ENCODE measurements at regions not wholly inside any gene's neighbourhood (a gene's known extent, or its start where the extent isn't known, plus 50 kb on each side); places are given as distances from the start of the nearest gene placed in this dataset.

DNA sequence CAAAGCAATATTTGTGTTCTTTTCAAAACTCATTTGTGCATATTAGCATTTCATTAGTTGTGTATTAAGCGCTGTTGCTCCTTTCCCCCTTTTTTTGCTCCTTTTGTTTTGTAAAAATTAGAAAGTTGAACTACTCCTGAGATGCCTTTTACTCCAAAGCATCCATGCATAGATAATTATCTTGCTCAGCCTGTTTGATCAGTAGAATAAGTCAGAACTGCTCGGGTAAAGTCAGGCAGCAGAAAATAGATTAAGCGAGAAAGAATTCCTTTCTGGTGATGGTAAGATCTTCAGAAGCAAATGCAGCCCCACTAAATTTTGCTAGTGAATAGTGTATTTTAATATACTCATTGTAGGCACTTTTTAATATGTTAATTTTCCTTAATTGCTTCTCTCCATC lies 227.1 kb downstream of the TEX36 start:
- no peaks in the 10 kb centered on the region for H3K27me3 ChIP-seq (ENCODE audit: insufficient read depth)
- no peak overlapping the region for H3K9ac ChIP-seq
- no peaks in the 10 kb centered on the region for H3K9me2 ChIP-seq
- H3K4me1 ChIP-seq (ENCODE audit: control insufficient read depth in 1 of 2, insufficient read depth in 2 of 2, low read depth in 1 of 2, low read length in 1 of 2) = no peaks in the 10 kb centered on the region; a peak in 2 of 4 replicates
- WGBS (ENCODE audit: low lambda C conversion rate) = 13% methylated on average over 3 of the region's 3 CpGs
- H3F3A ChIP-seq (replicated peaks; ENCODE audit: insufficient read depth) = no peaks in the 10 kb centered on the region
- H3K79me2 ChIP-seq (ENCODE audit: insufficient read depth) = no peaks in the 10 kb centered on the region
- POLR2A ChIA-PET = no interaction called here
- H3K4me2 ChIP-seq = no peak overlapping the region
- no peak for DNase-seq
- TF ChIP-seq CHD2 (IDR thresholded peaks at IDR 0.05; ENCODE audit: low read length, partially characterized antibody) (no peak), FOXJ3 (CRISPR knock-in tag; IDR thresholded peaks at IDR 0.05) (no peak), EZH2phosphoT487 (IDR thresholded peaks at IDR 0.05; ENCODE audit: borderline replicate concordance, low read depth) (no peak), NRF1 (IDR thresholded peaks at IDR 0.05; ENCODE audit: low read depth, low read length) (no peak), GABPA (IDR thresholded peaks at IDR 0.05; ENCODE audit: low read depth) (no peak)
- TF ChIP-seq, protein P1, sequence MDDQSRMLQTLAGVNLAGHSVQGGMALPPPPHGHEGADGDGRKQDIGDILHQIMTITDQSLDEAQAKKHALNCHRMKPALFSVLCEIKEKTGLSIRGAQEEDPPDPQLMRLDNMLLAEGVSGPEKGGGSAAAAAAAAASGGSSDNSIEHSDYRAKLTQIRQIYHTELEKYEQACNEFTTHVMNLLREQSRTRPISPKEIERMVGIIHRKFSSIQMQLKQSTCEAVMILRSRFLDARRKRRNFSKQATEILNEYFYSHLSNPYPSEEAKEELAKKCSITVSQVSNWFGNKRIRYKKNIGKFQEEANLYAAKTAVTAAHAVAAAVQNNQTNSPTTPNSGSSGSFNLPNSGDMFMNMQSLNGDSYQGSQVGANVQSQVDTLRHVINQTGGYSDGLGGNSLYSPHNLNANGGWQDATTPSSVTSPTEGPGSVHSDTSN (IDR thresholded peaks at IDR 0.05) = no peak
- no peak overlapping the region for H2AFZ ChIP-seq (ENCODE audit: low read depth)
- no peak overlapping the region for H3K4me3 ChIP-seq (ENCODE audit: low read depth in 2 of 2, low read length in 1 of 2)
- no peaks in the 10 kb centered on the region for H3K9me3 ChIP-seq
- H3K27ac ChIP-seq (ENCODE audit: low read depth in 2 of 2, low read length in 1 of 2) = peak overlapping the region in 1 of 2 experiments; percentile 58; a peak in 2 of 4 replicates
- no peaks in the 10 kb centered on the region for H3K36me3 ChIP-seq (replicated peaks in 1 of 2; ENCODE audit: control insufficient read depth in 1 of 2, insufficient read depth in 2 of 2, low read length in 1 of 2)
- CTCF ChIA-PET = no interaction called here
- H4K20me1 ChIP-seq (ENCODE audit: insufficient read depth) = no peaks in the 10 kb centered on the region

DNA sequence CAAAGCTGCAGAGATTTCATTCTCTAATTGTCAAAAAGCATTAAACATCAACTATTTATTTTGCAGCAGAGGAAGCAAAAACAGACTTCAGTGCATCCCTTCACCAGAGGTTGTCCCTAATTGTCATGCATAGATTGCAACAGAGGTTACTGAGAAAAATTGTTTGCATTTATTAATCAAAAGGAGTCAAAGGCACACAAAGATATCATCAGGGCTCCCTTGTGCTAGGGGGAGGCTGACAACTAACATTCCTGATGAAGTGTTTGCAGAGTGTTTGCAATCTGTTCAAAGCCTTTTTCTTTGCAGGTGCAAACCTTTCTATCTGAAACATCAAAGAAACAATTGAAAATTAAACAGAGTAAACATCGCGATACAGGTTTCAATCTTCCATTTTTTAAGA lies 227.5 kb downstream of the TEX36 start:
- H3K79me2 ChIP-seq (ENCODE audit: insufficient read depth) = no peaks in the 10 kb centered on the region
- H3F3A ChIP-seq (replicated peaks; ENCODE audit: insufficient read depth) = no peaks in the 10 kb centered on the region
- H4K20me1 ChIP-seq (ENCODE audit: insufficient read depth) = no peaks in the 10 kb centered on the region
- no peak overlapping the region for H3K4me2 ChIP-seq
- H3K9me2 ChIP-seq = no peaks in the 10 kb centered on the region
- DNase-seq = no peak
- no peaks in the 10 kb centered on the region for H3K9me3 ChIP-seq
- no peaks in the 10 kb centered on the region for H3K36me3 ChIP-seq (replicated peaks in 1 of 2; ENCODE audit: control insufficient read depth in 1 of 2, insufficient read depth in 2 of 2, low read length in 1 of 2)
- no peak overlapping the region for H2AFZ ChIP-seq (ENCODE audit: low read depth)
- H3K4me1 ChIP-seq (ENCODE audit: control insufficient read depth in 1 of 2, insufficient read depth in 2 of 2, low read depth in 1 of 2, low read length in 1 of 2) = no peaks in the 10 kb centered on the region; a peak in 2 of 4 replicates
- no peak overlapping the region for H3K9ac ChIP-seq
- TF ChIP-seq, protein P2, sequence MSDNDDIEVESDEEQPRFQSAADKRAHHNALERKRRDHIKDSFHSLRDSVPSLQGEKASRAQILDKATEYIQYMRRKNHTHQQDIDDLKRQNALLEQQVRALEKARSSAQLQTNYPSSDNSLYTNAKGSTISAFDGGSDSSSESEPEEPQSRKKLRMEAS (IDR thresholded peaks at IDR 0.05; ENCODE audit: low read depth) = no peak
- TF ChIP-seq TEAD4 (IDR thresholded peaks at IDR 0.05; ENCODE audit: borderline replicate concordance, insufficient read depth) (no peak), ELF1 (IDR thresholded peaks at IDR 0.05) (no peak)
- WGBS (ENCODE audit: low lambda C conversion rate) = 72% methylated on average over 2 of the region's 2 CpGs
- no peaks in the 10 kb centered on the region for H3K27me3 ChIP-seq (ENCODE audit: insufficient read depth)
- CTCF ChIA-PET = no interaction called here
- POLR2A ChIA-PET = no interaction called here
- H3K4me3 ChIP-seq (ENCODE audit: low read depth in 2 of 2, low read length in 1 of 2) = no peak overlapping the region
- H3K27ac ChIP-seq (ENCODE audit: low read depth in 2 of 2, low read length in 1 of 2) = no peak overlapping the region

DNA sequence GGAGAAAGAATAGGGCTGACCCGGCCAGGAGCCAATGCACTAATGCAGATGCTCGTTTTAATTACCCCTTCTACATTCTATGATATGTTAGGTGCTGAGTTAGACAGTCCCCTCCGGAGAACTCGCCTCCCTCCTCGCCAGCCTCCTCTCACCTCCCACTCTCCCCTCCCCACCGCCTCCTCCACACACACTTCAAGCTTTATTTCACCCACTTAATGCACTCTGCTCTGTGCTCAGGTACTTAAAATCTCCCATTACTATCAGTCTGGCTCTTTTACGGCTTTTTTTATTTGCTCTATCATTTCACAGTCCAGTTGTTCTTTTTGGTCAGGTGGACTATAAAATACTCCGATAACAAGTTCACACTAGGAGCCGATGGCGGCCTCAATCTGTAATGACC lies 231.6 kb downstream of the TEX36 start:
- Histone ChIP-seq H3K4me2 (no peak overlapping the region), H3K9ac (no peak overlapping the region), H3K27me3 (ENCODE audit: insufficient read depth) (no peaks in the 10 kb centered on the region), H4K20me1 (ENCODE audit: insufficient read depth) (no peaks in the 10 kb centered on the region), H3K4me1 (ENCODE audit: control insufficient read depth in 1 of 2, insufficient read depth in 2 of 2, low read depth in 1 of 2, low read length in 1 of 2) (peaks cover 0 to 3% of the 10 kb centered on the region in 2 experiments; a peak in 2 of 4 replicates), H3K9me2 (no peaks in the 10 kb centered on the region), H3K27ac (ENCODE audit: low read depth in 2 of 2, low read length in 1 of 2) (no peak overlapping the region), H3K4me3 (ENCODE audit: low read depth in 2 of 2, low read length in 1 of 2) (no peak overlapping the region), H3K9me3 (no peaks in the 10 kb centered on the region), H3K79me2 (ENCODE audit: insufficient read depth) (no peaks in the 10 kb centered on the region), H2AFZ (ENCODE audit: low read depth) (no peak overlapping the region), H3K36me3 (replicated peaks in 1 of 2; ENCODE audit: control insufficient read depth in 1 of 2, insufficient read depth in 2 of 2, low read length in 1 of 2) (no peaks in the 10 kb centered on the region), H3F3A (replicated peaks; ENCODE audit: insufficient read depth) (no peaks in the 10 kb centered on the region)
- ChIA-PET POLR2A (no interaction called here), CTCF (no interaction called here)
- DNase-seq = no peak
- WGBS (ENCODE audit: low lambda C conversion rate) = 42% methylated on average over 10 of the region's 10 CpGs
- TF ChIP-seq POLR2AphosphoS5 (IDR thresholded peaks at IDR 0.05; ENCODE audit: low read depth, low read length) (no peak), NFIC (IDR thresholded peaks at IDR 0.05; ENCODE audit: borderline replicate concordance) (no peak), TEAD4 (IDR thresholded peaks at IDR 0.05; ENCODE audit: borderline replicate concordance, insufficient read depth) (no peak), MXI1 (IDR thresholded peaks at IDR 0.05; ENCODE audit: low read depth, low read length) (no peak), CHD2 (IDR thresholded peaks at IDR 0.05; ENCODE audit: low read length, partially characterized antibody) (no peak), NRF1 (IDR thresholded peaks at IDR 0.05; ENCODE audit: low read depth, low read length) (no peak), SIN3A (IDR thresholded peaks at IDR 0.05; ENCODE audit: borderline replicate concordance, low read depth, low read length) (no peak), SMC3 (IDR thresholded peaks at IDR 0.05; ENCODE audit: low read depth, low read length) (no peak), RFX5 (IDR thresholded peaks at IDR 0.05; ENCODE audit: low read length) (no peak), JUND (IDR thresholded peaks at IDR 0.05) (no peak), EZH2phosphoT487 (IDR thresholded peaks at IDR 0.05; ENCODE audit: borderline replicate concordance, low read depth) (no peak), GABPA (IDR thresholded peaks at IDR 0.05; ENCODE audit: low read depth) (no peak)
- TF ChIP-seq, protein P3, sequence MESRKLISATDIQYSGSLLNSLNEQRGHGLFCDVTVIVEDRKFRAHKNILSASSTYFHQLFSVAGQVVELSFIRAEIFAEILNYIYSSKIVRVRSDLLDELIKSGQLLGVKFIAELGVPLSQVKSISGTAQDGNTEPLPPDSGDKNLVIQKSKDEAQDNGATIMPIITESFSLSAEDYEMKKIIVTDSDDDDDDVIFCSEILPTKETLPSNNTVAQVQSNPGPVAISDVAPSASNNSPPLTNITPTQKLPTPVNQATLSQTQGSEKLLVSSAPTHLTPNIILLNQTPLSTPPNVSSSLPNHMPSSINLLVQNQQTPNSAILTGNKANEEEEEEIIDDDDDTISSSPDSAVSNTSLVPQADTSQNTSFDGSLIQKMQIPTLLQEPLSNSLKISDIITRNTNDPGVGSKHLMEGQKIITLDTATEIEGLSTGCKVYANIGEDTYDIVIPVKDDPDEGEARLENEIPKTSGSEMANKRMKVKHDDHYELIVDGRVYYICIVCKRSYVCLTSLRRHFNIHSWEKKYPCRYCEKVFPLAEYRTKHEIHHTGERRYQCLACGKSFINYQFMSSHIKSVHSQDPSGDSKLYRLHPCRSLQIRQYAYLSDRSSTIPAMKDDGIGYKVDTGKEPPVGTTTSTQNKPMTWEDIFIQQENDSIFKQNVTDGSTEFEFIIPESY (IDR thresholded peaks at IDR 0.05; ENCODE audit: borderline replicate concordance, low read depth) = no peak
- TF ChIP-seq, protein P4, sequence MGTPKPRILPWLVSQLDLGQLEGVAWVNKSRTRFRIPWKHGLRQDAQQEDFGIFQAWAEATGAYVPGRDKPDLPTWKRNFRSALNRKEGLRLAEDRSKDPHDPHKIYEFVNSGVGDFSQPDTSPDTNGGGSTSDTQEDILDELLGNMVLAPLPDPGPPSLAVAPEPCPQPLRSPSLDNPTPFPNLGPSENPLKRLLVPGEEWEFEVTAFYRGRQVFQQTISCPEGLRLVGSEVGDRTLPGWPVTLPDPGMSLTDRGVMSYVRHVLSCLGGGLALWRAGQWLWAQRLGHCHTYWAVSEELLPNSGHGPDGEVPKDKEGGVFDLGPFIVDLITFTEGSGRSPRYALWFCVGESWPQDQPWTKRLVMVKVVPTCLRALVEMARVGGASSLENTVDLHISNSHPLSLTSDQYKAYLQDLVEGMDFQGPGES (IDR thresholded peaks at IDR 0.05; ENCODE audit: low read depth, low read length) = no peak

Data from SK-N-SH (cell line).